ENCODE measurements at regions not wholly inside any gene's neighbourhood (a gene's known extent, or its start where the extent isn't known, plus 50 kb on each side); places are given as distances from the start of the nearest gene placed in this dataset.
A peak's percentile ranks its signal among the peaks of the same experiment; 100 is the strongest.
"Not testable (repeated sequence)": the region's sequence is repeated elsewhere in the genome, so short reads cannot be mapped to it uniquely, and the experiment has no call there.

GRCh38 chr13:64160479-64160878, 2744.8 kb upstream of the PCDH20 start:
- no peak overlapping the region for H3K27ac ChIP-seq
- no peak for TF ChIP-seq ZFX (IDR thresholded peaks at IDR 0.05)
- TF ChIP-seq CTCF (conservative IDR thresholded peaks at IDR 0.05): no peak

- H3K27ac ChIP-seq: no peak overlapping the region
- TF ChIP-seq CTCF (conservative IDR thresholded peaks at IDR 0.05) (no peak), ZFX (IDR thresholded peaks at IDR 0.05) (no peak)
These were observed 2743.3 kb upstream of the PCDH20 start for GRCh38 chr13:64158908-64159307.

GRCh38 chr13:64154514-64154913, 2738.9 kb upstream of the PCDH20 start:
- no peak for TF ChIP-seq ZFX (IDR thresholded peaks at IDR 0.05)
- TF ChIP-seq CTCF (conservative IDR thresholded peaks at IDR 0.05): peak; percentile 64
- H3K27ac ChIP-seq: no peak overlapping the region

- H3K27ac ChIP-seq: no peak overlapping the region
- TF ChIP-seq ZFX (IDR thresholded peaks at IDR 0.05) (no peak), CTCF (conservative IDR thresholded peaks at IDR 0.05) (no peak)
These were observed 2715.0 kb upstream of the PCDH20 start for GRCh38 chr13:64130600-64130999.

GRCh38 chr13:64130171-64130570, 2714.5 kb upstream of the PCDH20 start:
- TF ChIP-seq CTCF (conservative IDR thresholded peaks at IDR 0.05) (no peak), ZFX (IDR thresholded peaks at IDR 0.05) (no peak)
- no peak overlapping the region for H3K27ac ChIP-seq

GRCh38 chr13:64127856-64128255, 2712.2 kb upstream of the PCDH20 start:
- H3K27ac ChIP-seq: no peak overlapping the region
- TF ChIP-seq ZFX (IDR thresholded peaks at IDR 0.05) (no peak), CTCF (conservative IDR thresholded peaks at IDR 0.05) (no peak)

- TF ChIP-seq CTCF (conservative IDR thresholded peaks at IDR 0.05) (no peak), ZFX (IDR thresholded peaks at IDR 0.05) (no peak)
- H3K27ac ChIP-seq: no peak overlapping the region
These were observed 2711.5 kb upstream of the PCDH20 start for GRCh38 chr13:64127192-64127591.

- not testable (repeated sequence) for H3K27ac ChIP-seq
These were observed 2705.5 kb upstream of the PCDH20 start for GRCh38 chr13:64121023-64121709.

Measured in C4-2B (cell line).